Endothelial cell of umbilical vein (primary cell): ENCODE measurements at regions not wholly inside any gene's neighbourhood (a gene's known extent, or its start where the extent isn't known, plus 50 kb on each side); places are given as distances from the start of the nearest gene placed in this dataset.

Experiments
- BruUV-seq: library from RNA; stranded (reverse); fragments of 400-500 nt; replicated peaks from 2 replicates; lab custom pipeline; 2021; lab: Mats Ljungman, UMichigan
- CTCF ChIA-PET: fragments of 300-600, 350-600 bp; sonication (Branson Sonifier 250); formaldehyde crosslinking; loops from one replicate; lab custom pipeline; 2021; ENCODE audit warnings: antibody characterized with exemption, inconsistent platforms; lab: Charles Lee
- POLR2A ChIA-PET: fragments of 300-600, 350-600 bp; sonication (Branson Sonifier 250); formaldehyde crosslinking; loops from one replicate; lab custom pipeline; 2021; ENCODE audit warnings: antibody characterized with exemption, inconsistent platforms; lab: Charles Lee
- DNase-seq: peaks from one replicate; pipeline ENCODE4 v3.0.0-alpha.2; 2011; ENCODE audit warnings: low read depth, low spot score
- FAIRE-seq: peaks from 2 replicates; lab custom pipeline; 2011; peaks lifted over from hg19 to GRCh38; lab: Jason Lieb, UNC
- H2AFZ ChIP-seq: 2 replicates; pipeline ENCODE4 v1.6.0; 2012; ENCODE audit warnings: low read depth, low read length, control low read depth, inconsistent platforms
- H3K27ac ChIP-seq: 2 replicates; pipeline ENCODE4 v1.5.1; 2011; ENCODE audit warnings: low read depth, mild to moderate bottlenecking, control low read depth, low read length, moderate library complexity; ENCODE audit not compliant: insufficient read depth
- H3K27me3 ChIP-seq, 2 experiments: 2 replicates each; pipeline versions ENCODE4 v1.6.0 to v1.6.1; 2011; ENCODE audit warnings: low read length in 2 of 2, mixed read lengths in 1 of 2; ENCODE audit not compliant: control insufficient read depth in 2 of 2, insufficient read depth in 2 of 2
- H3K36me3 ChIP-seq, 2 experiments: 2 replicates in 1 of 2; 3 replicates in 1 of 2; pipeline ENCODE4 v1.5.1; 2011; ENCODE audit warnings: low read length in 2 of 2, mild to moderate bottlenecking in 1 of 2, moderate library complexity in 1 of 2; ENCODE audit not compliant: control insufficient read depth in 2 of 2, insufficient read depth in 2 of 2; ENCODE audit errors: extremely low read depth in 1 of 2
- H3K4me1 ChIP-seq: 3 replicates; pipeline ENCODE4 v1.5.1; 2011; ENCODE audit warnings: mild to moderate bottlenecking, low read length; ENCODE audit not compliant: control insufficient read depth, insufficient read depth; ENCODE audit errors: extremely low read depth
- H3K4me2 ChIP-seq: 2 replicates; pipeline ENCODE4 v1.6.1; 2011; ENCODE audit warnings: low read length, control low read depth, mixed read lengths; ENCODE audit not compliant: insufficient read depth
- H3K4me3 ChIP-seq, 3 experiments: fragments of 200-600 bp in 1 of 3; sonication (generic), shearing (Covaris generic) in 1 of 3; replicated peaks in 1 of 3; 2 replicates each; pipeline ENCODE4 v1.5.1; 2011 to 2016; ENCODE audit warnings: control low read depth in 3 of 3, low read length in 3 of 3, mild to moderate bottlenecking in 2 of 3, inconsistent platforms in 1 of 3, low read depth in 1 of 3, moderate library complexity in 1 of 3; ENCODE audit not compliant: insufficient read depth in 1 of 3
- H3K79me2 ChIP-seq: 2 replicates; pipeline ENCODE4 v1.6.0; 2012; ENCODE audit warnings: low read length, inconsistent platforms; ENCODE audit not compliant: control insufficient read depth, insufficient read depth
- H3K9ac ChIP-seq: replicated peaks from 2 replicates; pipeline ENCODE3; 2011; ENCODE audit warnings: low read length, control low read depth; ENCODE audit not compliant: insufficient read depth; ENCODE audit errors: extremely low read depth
- H3K9me1 ChIP-seq: replicated peaks from 3 replicates; pipeline ENCODE4 v1.6.0; 2011; ENCODE audit warnings: mild to moderate bottlenecking, low read length; ENCODE audit not compliant: control insufficient read depth, insufficient read depth; ENCODE audit errors: extremely low read depth
- H3K9me3 ChIP-seq: replicated peaks from 2 replicates; pipeline ENCODE4 v1.5.1; 2012; ENCODE audit warnings: low read length, inconsistent platforms; ENCODE audit not compliant: control insufficient read depth, insufficient read depth
- H4K20me1 ChIP-seq: replicated peaks from 2 replicates; pipeline ENCODE3; 2011; ENCODE audit warnings: mild to moderate bottlenecking, low read length; ENCODE audit not compliant: control insufficient read depth, insufficient read depth; ENCODE audit errors: extremely low read depth
- EZH2 ChIP-seq: IDR thresholded peaks from 2 replicates; pipeline ENCODE4 v1.6.1; 2012; ENCODE audit warnings: borderline replicate concordance, low read depth, mild to moderate bottlenecking, moderate library complexity, low read length, inconsistent platforms; ENCODE audit not compliant: severe bottlenecking
- GATA2 ChIP-seq: IDR thresholded peaks from 2 replicates; pipeline ENCODE4 v1.7.0; 2011; ENCODE audit warnings: low read depth, mild to moderate bottlenecking, moderate library complexity, mixed read lengths, low read length; ENCODE audit not compliant: insufficient read length, insufficient read depth
- JUN ChIP-seq: IDR thresholded peaks from 2 replicates; pipeline ENCODE4 v1.6.1; 2011; ENCODE audit warnings: borderline replicate concordance, low read depth; ENCODE audit not compliant: insufficient read length, insufficient read depth
- MAX ChIP-seq: IDR thresholded peaks from 2 replicates; pipeline ENCODE4 v1.6.1; 2011; ENCODE audit not compliant: insufficient read depth, insufficient read length
- MYC ChIP-seq: IDR thresholded peaks from one replicate; pipeline ENCODE4 v1.6.1; 2011; ENCODE audit warnings: mild to moderate bottlenecking, low read depth, low read length
- POLR2A ChIP-seq: IDR thresholded peaks from 2 replicates; pipeline ENCODE4 v1.6.1; 2012; ENCODE audit warnings: low read depth, mild to moderate bottlenecking, control low read depth, low read length
- POLR2AphosphoS5 ChIP-seq: IDR thresholded peaks from 2 replicates; pipeline ENCODE4 v1.6.1; 2012; ENCODE audit warnings: low read depth, mild to moderate bottlenecking, control low read depth, low read length, moderate library complexity; ENCODE audit not compliant: insufficient read depth
- dilution Hi-C: fragments of 300-500 bp; cut with MboI; formaldehyde crosslinking; loops from one replicate; pipeline ENCODE4 v1.15.0; 2019; ENCODE audit warnings: low sequenced_read_pairs; ENCODE audit not compliant: extremely low pct_ligation_motif_present
- intact Hi-C: fragments of 100-400 bp; cut with micrococcal nuclease; formaldehyde crosslinking; loops from one replicate; pipeline ENCODE4 v1.10.0; 2022
- TF ChIP-seq, protein P1 (sequence below), 2 donors: IDR thresholded peaks; 1 replicate in 1 of 2; 2 replicates in 1 of 2; pipeline ENCODE4 v1.5.1; 2011; ENCODE audit warnings: low read length in 2 of 2, mild to moderate bottlenecking in 2 of 2, moderate library complexity in 2 of 2, control low read depth in 1 of 2, inconsistent platforms in 1 of 2, low read depth in 1 of 2; ENCODE audit not compliant: insufficient read depth in 1 of 2; ENCODE audit errors: extremely low read depth in 1 of 2

DNA sequence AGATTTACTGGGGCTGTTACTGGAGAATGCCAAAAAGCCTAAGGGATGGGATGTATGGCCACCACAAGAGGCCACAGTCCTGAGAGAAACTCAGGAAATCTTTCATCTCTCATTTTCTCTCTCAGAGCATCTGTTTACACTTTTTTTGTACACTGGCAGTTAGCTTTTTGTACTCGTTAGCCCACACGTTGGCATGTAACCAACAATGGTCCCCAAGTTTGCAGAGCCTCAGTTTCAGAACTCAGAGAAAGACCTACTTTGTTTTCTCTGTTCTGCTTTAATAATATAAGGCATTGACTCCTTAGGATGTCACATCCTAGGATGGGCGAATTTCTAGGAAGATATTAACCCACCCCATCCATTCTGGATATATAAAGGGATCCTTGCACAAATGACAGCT lies 183.5 kb downstream of the SUCNR1 start:
- Histone ChIP-seq H3K9ac (no peak overlapping the region), H3K4me3 (no peak overlapping the region), H3K27ac (no peak overlapping the region), H3K27me3 (no peaks in the 10 kb centered on the region), H2AFZ (no peak overlapping the region), H3K9me1 (no peaks in the 10 kb centered on the region), H4K20me1 (no peaks in the 10 kb centered on the region), H3K4me1 (no peaks in the 10 kb centered on the region), H3K9me3 (no peaks in the 10 kb centered on the region), H3K36me3 (no peaks in the 10 kb centered on the region), H3K79me2 (no peaks in the 10 kb centered on the region), H3K4me2 (no peak overlapping the region)
- DNase-seq (no peak), FAIRE-seq (no peak)
- intact Hi-C loops (no loop called here), dilution Hi-C loops (no loop called here)
- no TSS peak for BruUV-seq
- ChIA-PET CTCF (no interaction called here), POLR2A (no interaction called here)
- TF ChIP-seq GATA2: no peak
- TF ChIP-seq JUN: no peak
- TF ChIP-seq EZH2: no peak
- TF ChIP-seq POLR2A: no peak

- FAIRE-seq: no peak
- no peak for TF ChIP-seq POLR2A
- no peak for TF ChIP-seq EZH2
- TF ChIP-seq, protein P1, sequence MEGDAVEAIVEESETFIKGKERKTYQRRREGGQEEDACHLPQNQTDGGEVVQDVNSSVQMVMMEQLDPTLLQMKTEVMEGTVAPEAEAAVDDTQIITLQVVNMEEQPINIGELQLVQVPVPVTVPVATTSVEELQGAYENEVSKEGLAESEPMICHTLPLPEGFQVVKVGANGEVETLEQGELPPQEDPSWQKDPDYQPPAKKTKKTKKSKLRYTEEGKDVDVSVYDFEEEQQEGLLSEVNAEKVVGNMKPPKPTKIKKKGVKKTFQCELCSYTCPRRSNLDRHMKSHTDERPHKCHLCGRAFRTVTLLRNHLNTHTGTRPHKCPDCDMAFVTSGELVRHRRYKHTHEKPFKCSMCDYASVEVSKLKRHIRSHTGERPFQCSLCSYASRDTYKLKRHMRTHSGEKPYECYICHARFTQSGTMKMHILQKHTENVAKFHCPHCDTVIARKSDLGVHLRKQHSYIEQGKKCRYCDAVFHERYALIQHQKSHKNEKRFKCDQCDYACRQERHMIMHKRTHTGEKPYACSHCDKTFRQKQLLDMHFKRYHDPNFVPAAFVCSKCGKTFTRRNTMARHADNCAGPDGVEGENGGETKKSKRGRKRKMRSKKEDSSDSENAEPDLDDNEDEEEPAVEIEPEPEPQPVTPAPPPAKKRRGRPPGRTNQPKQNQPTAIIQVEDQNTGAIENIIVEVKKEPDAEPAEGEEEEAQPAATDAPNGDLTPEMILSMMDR (IDR thresholded peaks at IDR 0.05; ENCODE audit: extremely low read depth in 1 of 2, insufficient read depth in 1 of 2, low read depth in 1 of 2, low read length in 2 of 2): no peak
- no peak for TF ChIP-seq MAX
- no peak for TF ChIP-seq POLR2AphosphoS5
- TF ChIP-seq MYC: no peak
- dilution Hi-C loops (no loop called here), intact Hi-C loops (no loop called here)
- no TSS peak for BruUV-seq
- no peak overlapping the region for H2AFZ ChIP-seq
- H3K4me1 ChIP-seq: no peaks in the 10 kb centered on the region
- H3K4me2 ChIP-seq: no peak overlapping the region
- H3K9me3 ChIP-seq: no peaks in the 10 kb centered on the region
- no peaks in the 10 kb centered on the region for H3K36me3 ChIP-seq
- no peaks in the 10 kb centered on the region for H3K27me3 ChIP-seq
- no peak overlapping the region for H3K9ac ChIP-seq
- H4K20me1 ChIP-seq: no peaks in the 10 kb centered on the region
- peak; percentile 19 for DNase-seq
- no peak overlapping the region for H3K4me3 ChIP-seq
- ChIA-PET POLR2A (no interaction called here), CTCF (interaction anchor here (1.2 kb wide), 1 partner anchor 13 kb away, joined by 4 read pairs; no protein-coding TSS in a partner anchor)
- H3K9me1 ChIP-seq: no peaks in the 10 kb centered on the region
- H3K79me2 ChIP-seq: no peaks in the 10 kb centered on the region
- H3K27ac ChIP-seq: no peak overlapping the region
These were observed 185.4 kb downstream of the SUCNR1 start for GRCh38 chr3:152058856-152059255.
